Vagina (tissue), 2 donors: ENCODE measurements at regions not wholly inside any gene's neighbourhood (a gene's known extent, or its start where the extent isn't known, plus 50 kb on each side); places are given as distances from the start of the nearest gene placed in this dataset.
"Not testable (repeated sequence)": the region's sequence is repeated elsewhere in the genome, so short reads cannot be mapped to it uniquely, and the experiment has no call there.

Source experiments
- DNase-seq, 2 donors: peaks; one replicate each; pipeline ENCODE4 v3.0.0-alpha.2; 2017; ENCODE audit errors: extremely low spot score in 2 of 2
- H3K27ac ChIP-seq: fragments of 200-600 bp; sonication (generic); one replicate; pipeline ENCODE4 v1.5.1; 2019
- H3K27me3 ChIP-seq: fragments of 200-600 bp; sonication (generic); one replicate; pipeline ENCODE4 v1.5.1; 2019
- H3K36me3 ChIP-seq, 2 donors: fragments of 200-600 bp; sonication (generic); one replicate each; pipeline ENCODE4 v1.5.1; 2017 to 2019
- H3K4me1 ChIP-seq: fragments of 200-600 bp; sonication (generic); one replicate; pipeline ENCODE4 v1.5.1; 2019
- H3K4me3 ChIP-seq, 2 donors: fragments of 200-600 bp; sonication (generic); 1 replicate in 1 of 2; 2 replicates in 1 of 2; pipeline ENCODE4 v1.5.1; 2016 to 2019
- H3K9me3 ChIP-seq: fragments of 200-600 bp; sonication (generic); one replicate; pipeline ENCODE4 v1.5.1; 2019
- CTCF ChIP-seq, 3 experiments: fragments of 450-650 bp in 2 of 3; fragments of 200-600 bp in 1 of 3; sonication (generic) in 1 of 3; IDR thresholded peaks; one replicate each; pipeline ENCODE4 v1.5.1; 2017 to 2019; ENCODE audit warnings: antibody characterized with exemption in 3 of 3, mild to moderate bottlenecking in 2 of 3, moderate library complexity in 2 of 3
- POLR2A ChIP-seq, 2 donors: fragments of 450-650 bp; IDR thresholded peaks; one replicate each; pipeline ENCODE4 v1.6.1; 2017; ENCODE audit warnings: antibody characterized with exemption in 2 of 2, mild to moderate bottlenecking in 2 of 2, moderate library complexity in 2 of 2
- POLR2AphosphoS5 ChIP-seq, 2 donors: sonication (generic); formaldehyde crosslinking; IDR thresholded peaks; one replicate each; pipeline ENCODE4 v1.9.0; 2017; ENCODE audit warnings: antibody characterized with exemption in 2 of 2, mild to moderate bottlenecking in 2 of 2, low read depth in 1 of 2; ENCODE audit not compliant: insufficient read depth in 1 of 2
- intact Hi-C: fragments of 100-400 bp; cut with DNase I; formaldehyde crosslinking; loops from one replicate; pipeline ENCODE4 v1.15.1; 2023

DNA sequence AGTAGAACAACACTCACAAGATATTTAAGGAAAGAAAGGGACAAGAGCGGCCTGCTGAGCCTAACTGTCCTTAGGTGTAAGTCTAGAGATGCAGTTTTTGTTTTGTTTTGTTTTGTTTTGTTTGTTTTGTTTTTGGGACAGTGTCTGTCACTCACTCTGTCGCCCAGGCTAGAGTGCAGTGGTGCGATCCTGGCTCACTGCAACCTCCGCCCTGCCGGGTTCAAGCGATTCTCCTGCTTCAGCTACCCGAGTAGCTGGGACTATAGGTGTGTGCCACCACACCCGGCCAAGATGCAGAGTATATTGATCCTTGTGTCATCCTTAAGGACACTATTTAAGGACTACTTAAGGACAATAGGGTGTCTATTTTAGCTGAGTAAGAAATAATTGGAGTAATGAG lies 84.1 kb upstream of the PARD3 start:
- Histone ChIP-seq H3K4me1 (peaks cover 1% of the 10 kb centered on the region), H3K9me3 (no peaks in the 10 kb centered on the region), H3K27ac (no peak overlapping the region), H3K36me3 (no peaks in the 10 kb centered on the region), H3K4me3 (no peak overlapping the region), H3K27me3 (no peaks in the 10 kb centered on the region)
- TF ChIP-seq CTCF (IDR thresholded peaks at IDR 0.05): no peak
- no peak for TF ChIP-seq POLR2AphosphoS5 (IDR thresholded peaks at IDR 0.05; ENCODE audit: insufficient read depth in 1 of 2, low read depth in 1 of 2)
- TF ChIP-seq POLR2A (IDR thresholded peaks at IDR 0.05): no peak
- intact Hi-C loops: no loop called here
- DNase-seq: no peak

DNA sequence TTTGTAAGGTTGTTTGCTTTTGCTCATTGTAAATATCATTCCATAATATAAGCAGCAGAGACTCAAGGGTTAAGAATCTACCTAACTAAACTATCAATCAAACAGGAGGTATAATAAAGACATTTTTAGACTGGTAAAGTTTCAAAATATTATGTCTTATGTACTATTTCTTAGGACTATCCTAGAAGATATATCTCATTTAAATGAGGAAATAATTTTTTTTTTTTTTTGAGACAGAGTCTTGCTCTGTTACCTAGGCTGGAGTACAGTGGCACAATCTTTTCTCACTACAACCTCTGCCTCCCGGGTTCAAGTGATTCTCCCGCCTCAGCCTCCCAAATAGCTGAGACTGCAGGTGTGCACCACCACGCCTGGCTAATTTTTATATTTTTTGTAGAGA lies 80.9 kb upstream of the PARD3 start:
- no peak for DNase-seq
- H3K27me3 ChIP-seq: no peaks in the 10 kb centered on the region
- intact Hi-C loops: no loop called here
- TF ChIP-seq CTCF (IDR thresholded peaks at IDR 0.05): no peak
- TF ChIP-seq POLR2A (IDR thresholded peaks at IDR 0.05): no peak
- no peak for TF ChIP-seq POLR2AphosphoS5 (IDR thresholded peaks at IDR 0.05; ENCODE audit: insufficient read depth in 1 of 2, low read depth in 1 of 2)
- H3K27ac ChIP-seq: no peak overlapping the region
- no peaks in the 10 kb centered on the region for H3K9me3 ChIP-seq
- no peaks in the 10 kb centered on the region for H3K36me3 ChIP-seq
- H3K4me1 ChIP-seq: peaks cover 7% of the 10 kb centered on the region
- no peak overlapping the region for H3K4me3 ChIP-seq

GRCh38 chr10:34895046-34895445 lies 80.0 kb upstream of the PARD3 start:
- H3K27ac ChIP-seq, intact Hi-C loops, H3K4me3 ChIP-seq, H3K36me3 ChIP-seq, DNase-seq, H3K9me3 ChIP-seq, H3K27me3 ChIP-seq, H3K4me1 ChIP-seq: not testable (repeated sequence)

DNA sequence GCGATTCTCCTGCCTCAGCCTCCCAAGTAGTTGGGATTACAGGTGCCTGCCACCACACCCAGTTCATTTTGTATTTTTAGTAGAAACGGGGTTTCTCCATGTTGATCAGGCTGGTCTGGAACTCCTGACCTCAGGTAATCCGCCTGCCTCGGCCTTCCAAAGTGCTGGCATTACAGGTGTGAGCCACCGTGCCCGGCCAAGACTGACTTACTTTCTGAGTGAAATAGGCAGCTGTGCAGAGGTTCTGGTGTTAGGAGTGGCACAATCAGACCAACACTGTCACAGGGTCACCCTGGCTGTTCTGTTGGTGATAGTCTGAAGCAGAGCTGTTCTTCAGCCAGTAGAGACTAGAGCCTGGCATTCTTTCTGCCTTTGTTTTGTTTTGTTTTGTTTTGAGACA lies 77.4 kb upstream of the PARD3 start:
- H3K27me3 ChIP-seq, DNase-seq, H3K9me3 ChIP-seq, H3K4me1 ChIP-seq, H3K27ac ChIP-seq, intact Hi-C loops, H3K36me3 ChIP-seq, H3K4me3 ChIP-seq: not testable (repeated sequence)

DNA sequence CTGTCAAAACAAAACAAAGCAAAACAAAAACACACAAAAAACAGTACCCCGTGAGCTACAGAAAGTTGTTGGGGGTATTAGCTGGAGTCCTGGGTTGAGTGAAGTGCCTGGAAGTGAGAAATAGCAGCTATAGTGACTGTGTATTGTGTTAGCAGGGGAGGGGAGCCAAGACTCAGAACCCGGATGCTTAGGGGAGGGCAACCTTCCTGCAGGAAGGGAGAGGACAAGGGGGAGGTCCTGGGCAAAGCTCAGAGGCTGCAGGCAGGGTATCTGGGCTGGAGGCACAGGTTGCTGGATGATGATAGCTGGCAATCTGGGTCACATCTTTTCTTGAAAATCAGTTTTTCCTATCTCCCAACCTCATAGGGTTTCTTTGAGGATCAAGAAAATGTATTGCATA lies 75.8 kb upstream of the PARD3 start:
- Histone ChIP-seq H3K4me1 (peaks cover 7% of the 10 kb centered on the region), H3K27me3 (no peaks in the 10 kb centered on the region), H3K36me3 (no peaks in the 10 kb centered on the region), H3K4me3 (no peak overlapping the region), H3K9me3 (no peaks in the 10 kb centered on the region), H3K27ac (no peak overlapping the region)
- intact Hi-C loops: no loop called here
- no peak for TF ChIP-seq CTCF (IDR thresholded peaks at IDR 0.05)
- TF ChIP-seq POLR2AphosphoS5 (IDR thresholded peaks at IDR 0.05; ENCODE audit: insufficient read depth in 1 of 2, low read depth in 1 of 2): no peak
- no peak for TF ChIP-seq POLR2A (IDR thresholded peaks at IDR 0.05)
- no peak for DNase-seq

GRCh38 chr10:34889004-34889869 lies 74.1 kb upstream of the PARD3 start:
- intact Hi-C loops: no loop called here
- TF ChIP-seq POLR2A (IDR thresholded peaks at IDR 0.05): no peak
- no peak for TF ChIP-seq CTCF (IDR thresholded peaks at IDR 0.05)
- no peak for TF ChIP-seq POLR2AphosphoS5 (IDR thresholded peaks at IDR 0.05; ENCODE audit: insufficient read depth in 1 of 2, low read depth in 1 of 2)

More at GRCh38 chr10:34889004-34889869, 74.1 kb upstream of the PARD3 start:
- Histone ChIP-seq H3K9me3 (no peaks in the 10 kb centered on the region), H3K4me1 (peaks cover 11% of the 10 kb centered on the region), H3K4me3 (no peak overlapping the region), H3K36me3 (no peaks in the 10 kb centered on the region), H3K27ac (no peak overlapping the region), H3K27me3 (no peaks in the 10 kb centered on the region)
- DNase-seq: no peak
